ENCODE measurements at regions not wholly inside any gene's neighbourhood (a gene's known extent, or its start where the extent isn't known, plus 50 kb on each side); places are given as distances from the start of the nearest gene placed in this dataset.
A peak's percentile ranks its signal among the peaks of the same experiment; 100 is the strongest.

- no peaks in the 10 kb centered on the region for H3K9me3 ChIP-seq (ENCODE audit: control insufficient read depth, low read length)
- H3K9ac ChIP-seq, result no peak overlapping the region
- H3K4me2 ChIP-seq (ENCODE audit: low read length), result no peak overlapping the region
- no peaks in the 10 kb centered on the region for H3K36me3 ChIP-seq (ENCODE audit: control insufficient read depth, insufficient read depth, low read length)
- no peak for TF ChIP-seq CTCF (IDR thresholded peaks at IDR 0.05)
- H3K4me3 ChIP-seq (ENCODE audit: low read depth, low read length), result no peak overlapping the region
- H3K27ac ChIP-seq, result no peak overlapping the region
- peaks cover 22% of the 10 kb centered on the region for H3K79me2 ChIP-seq
- no peaks in the 10 kb centered on the region for H3K27me3 ChIP-seq (ENCODE audit: control insufficient read depth, insufficient read depth, low read length)
- peaks cover 24% of the 10 kb centered on the region for H3K4me1 ChIP-seq
- no peak overlapping the region for H2AFZ ChIP-seq
These were observed 147.8 kb upstream of the TMCC3 start for GRCh38 chr12:94798113-94798512.

GRCh38 chr12:94795520-94795919, 145.2 kb upstream of the TMCC3 start:
- H3K27me3 ChIP-seq (ENCODE audit: control insufficient read depth, insufficient read depth, low read length), result no peaks in the 10 kb centered on the region
- H3K36me3 ChIP-seq (ENCODE audit: control insufficient read depth, insufficient read depth, low read length), result no peaks in the 10 kb centered on the region
- H3K27ac ChIP-seq, result peak overlapping the region; percentile 66
- peaks cover 32% of the 10 kb centered on the region for H3K4me1 ChIP-seq
- TF ChIP-seq CTCF (IDR thresholded peaks at IDR 0.05), result peak; percentile 20
- no peaks in the 10 kb centered on the region for H3K9me3 ChIP-seq (ENCODE audit: control insufficient read depth, low read length)
- no peak overlapping the region for H3K4me2 ChIP-seq (ENCODE audit: low read length)
- no peak overlapping the region for H3K9ac ChIP-seq
- peaks cover 25% of the 10 kb centered on the region for H3K79me2 ChIP-seq
- peak overlapping the region; percentile 55 for H2AFZ ChIP-seq
- H3K4me3 ChIP-seq (ENCODE audit: low read depth, low read length), result no peak overlapping the region

- TF ChIP-seq CTCF (IDR thresholded peaks at IDR 0.05), result no peak
- Histone ChIP-seq H3K9ac (no peak overlapping the region), H3K4me3 (ENCODE audit: low read depth, low read length) (no peak overlapping the region), H3K4me2 (ENCODE audit: low read length) (no peak overlapping the region), H3K36me3 (ENCODE audit: control insufficient read depth, insufficient read depth, low read length) (no peaks in the 10 kb centered on the region), H3K9me3 (ENCODE audit: control insufficient read depth, low read length) (no peaks in the 10 kb centered on the region), H3K27me3 (ENCODE audit: control insufficient read depth, insufficient read depth, low read length) (no peaks in the 10 kb centered on the region), H3K4me1 (peaks cover 37% of the 10 kb centered on the region), H3K79me2 (peaks cover 25% of the 10 kb centered on the region), H2AFZ (peak overlapping the region; percentile 55), H3K27ac (peak overlapping the region; percentile 66)
These were observed 144.7 kb upstream of the TMCC3 start for GRCh38 chr12:94795044-94795443.

GRCh38 chr12:94793191-94793595, 142.8 kb upstream of the TMCC3 start:
- H3K4me3 ChIP-seq (ENCODE audit: low read depth, low read length), result no peak overlapping the region
- peaks cover 14% of the 10 kb centered on the region for H3K79me2 ChIP-seq
- H3K9ac ChIP-seq, result no peak overlapping the region
- no peak for TF ChIP-seq CTCF (IDR thresholded peaks at IDR 0.05)
- H2AFZ ChIP-seq, result peak overlapping the region; percentile 77
- H3K4me2 ChIP-seq (ENCODE audit: low read length), result no peak overlapping the region
- no peaks in the 10 kb centered on the region for H3K36me3 ChIP-seq (ENCODE audit: control insufficient read depth, insufficient read depth, low read length)
- H3K27me3 ChIP-seq (ENCODE audit: control insufficient read depth, insufficient read depth, low read length), result no peaks in the 10 kb centered on the region
- peak overlapping the region; percentile 86 for H3K27ac ChIP-seq
- H3K9me3 ChIP-seq (ENCODE audit: control insufficient read depth, low read length), result no peaks in the 10 kb centered on the region
- peaks cover 43% of the 10 kb centered on the region for H3K4me1 ChIP-seq

- no peaks in the 10 kb centered on the region for H3K36me3 ChIP-seq (ENCODE audit: control insufficient read depth, insufficient read depth, low read length)
- H3K79me2 ChIP-seq, result peaks cover 13% of the 10 kb centered on the region
- H3K9ac ChIP-seq, result no peak overlapping the region
- peak overlapping the region; percentile 86 for H3K27ac ChIP-seq
- no peak overlapping the region for H3K4me2 ChIP-seq (ENCODE audit: low read length)
- no peak for TF ChIP-seq CTCF (IDR thresholded peaks at IDR 0.05)
- peak overlapping the region; percentile 77 for H2AFZ ChIP-seq
- H3K27me3 ChIP-seq (ENCODE audit: control insufficient read depth, insufficient read depth, low read length), result no peaks in the 10 kb centered on the region
- no peaks in the 10 kb centered on the region for H3K9me3 ChIP-seq (ENCODE audit: control insufficient read depth, low read length)
- H3K4me3 ChIP-seq (ENCODE audit: low read depth, low read length), result no peak overlapping the region
- peaks cover 46% of the 10 kb centered on the region for H3K4me1 ChIP-seq
These were observed 142.3 kb upstream of the TMCC3 start for GRCh38 chr12:94792693-94793092.
